Glomerular visceral epithelial cell (primary cell): ENCODE measurements at regions not wholly inside any gene's neighbourhood (a gene's known extent, or its start where the extent isn't known, plus 50 kb on each side); places are given as distances from the start of the nearest gene placed in this dataset.

Source experiments
- DNase-seq: peaks from one replicate; pipeline ENCODE4 v3.0.0-alpha.2; 2016; ENCODE audit errors: extremely low spot score

DNA sequence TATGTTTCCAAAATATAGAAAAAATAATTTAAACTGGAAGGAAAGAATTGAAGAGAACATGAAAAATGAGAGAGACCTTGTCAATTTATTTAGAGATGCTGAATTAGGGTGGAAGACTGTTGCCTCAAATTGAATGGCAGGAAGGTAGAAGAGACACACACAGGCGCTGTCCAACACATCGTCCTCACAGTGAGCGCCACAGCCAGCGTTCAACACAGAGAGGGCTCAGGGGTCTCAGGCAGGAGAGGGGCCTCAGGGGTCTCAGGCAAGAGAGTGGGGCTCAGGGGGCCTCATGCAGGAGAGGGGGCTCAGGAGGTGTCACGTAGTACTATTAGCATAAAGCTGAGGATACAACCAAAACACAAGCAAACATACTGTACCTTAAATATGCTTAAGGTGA, 65.7 kb downstream of the TMEM18 start:
- no peak for DNase-seq

- no peak for DNase-seq
These were observed 66.7 kb downstream of the TMEM18 start for GRCh38 chr2:610491-610890.

- no peak for DNase-seq
These were observed 67.3 kb downstream of the TMEM18 start for GRCh38 chr2:609881-610280.

- DNase-seq = no peak
These were observed 67.8 kb downstream of the TMEM18 start for GRCh38 chr2:609449-609848.

- no peak for DNase-seq
These were observed 68.5 kb downstream of the TMEM18 start for GRCh38 chr2:608711-609110.

- no peak for DNase-seq
These were observed 68.9 kb downstream of the TMEM18 start for GRCh38 chr2:608297-608696.

GRCh38 chr2:607709-608108, 69.5 kb downstream of the TMEM18 start:
- DNase-seq = no peak

DNA sequence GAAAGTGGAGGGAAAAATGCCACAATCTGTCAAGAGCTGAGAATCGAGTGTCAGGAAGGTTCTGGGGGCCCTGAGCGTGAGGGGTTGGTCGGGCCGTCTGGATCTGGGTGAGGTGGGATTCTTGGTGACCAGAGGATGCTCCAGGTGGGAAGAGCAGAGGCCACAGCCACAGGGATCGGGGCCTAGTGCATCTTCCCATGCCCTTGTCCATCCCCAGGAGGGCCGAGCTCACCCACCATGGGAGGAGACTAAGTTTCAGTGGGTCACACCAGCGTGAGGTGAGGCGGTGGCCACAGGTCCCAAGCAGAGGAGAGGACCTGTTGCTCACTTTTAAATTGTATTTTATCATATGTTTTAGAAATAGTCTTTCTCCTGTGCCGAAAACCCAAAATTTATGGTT, 70.0 kb downstream of the TMEM18 start:
- no peak for DNase-seq

DNA sequence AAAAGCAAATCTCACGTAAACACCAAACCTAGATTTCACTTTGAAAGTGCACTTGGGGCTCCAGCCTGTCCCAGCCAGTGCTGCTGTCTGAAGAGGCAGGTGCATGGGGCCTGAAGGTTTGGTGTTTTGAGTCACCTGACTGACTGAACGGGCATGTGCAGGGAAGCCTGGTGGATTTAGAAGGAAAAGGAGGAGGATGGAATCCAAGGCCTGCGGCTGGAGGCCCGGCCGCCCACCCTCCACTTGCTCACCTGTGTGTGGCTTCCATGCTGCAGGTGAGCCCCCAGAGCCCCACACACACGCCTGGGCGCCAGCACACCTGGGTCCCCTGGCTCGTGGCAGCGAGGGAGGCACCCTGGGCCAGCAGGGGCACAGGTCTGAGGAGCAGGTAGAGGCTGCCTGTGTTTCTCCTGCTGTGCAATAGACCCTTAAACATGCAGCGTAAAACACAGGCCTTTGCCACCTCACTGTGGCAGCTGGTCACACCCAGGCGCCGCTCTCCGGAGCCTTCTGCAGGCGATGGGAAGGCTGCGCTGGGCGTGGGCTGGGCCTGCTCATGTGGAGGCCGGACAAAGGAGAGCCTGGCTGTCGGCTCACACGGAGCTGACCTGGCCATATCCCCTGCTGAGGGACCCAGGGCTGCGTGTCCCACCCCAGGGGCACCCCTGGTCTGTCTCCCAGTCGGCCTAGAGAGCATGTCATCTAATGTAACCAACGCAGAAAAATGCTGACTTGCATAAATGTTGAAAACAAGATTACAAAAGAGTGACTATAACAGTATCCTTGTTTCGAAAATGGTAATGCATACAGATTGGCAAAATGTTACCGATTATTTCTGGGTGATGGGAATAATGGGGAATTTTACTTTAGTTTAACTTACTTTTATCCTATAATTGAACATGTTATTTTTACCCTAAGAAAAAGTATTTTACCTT, 71.3 kb downstream of the TMEM18 start:
- DNase-seq = no peak

DNA sequence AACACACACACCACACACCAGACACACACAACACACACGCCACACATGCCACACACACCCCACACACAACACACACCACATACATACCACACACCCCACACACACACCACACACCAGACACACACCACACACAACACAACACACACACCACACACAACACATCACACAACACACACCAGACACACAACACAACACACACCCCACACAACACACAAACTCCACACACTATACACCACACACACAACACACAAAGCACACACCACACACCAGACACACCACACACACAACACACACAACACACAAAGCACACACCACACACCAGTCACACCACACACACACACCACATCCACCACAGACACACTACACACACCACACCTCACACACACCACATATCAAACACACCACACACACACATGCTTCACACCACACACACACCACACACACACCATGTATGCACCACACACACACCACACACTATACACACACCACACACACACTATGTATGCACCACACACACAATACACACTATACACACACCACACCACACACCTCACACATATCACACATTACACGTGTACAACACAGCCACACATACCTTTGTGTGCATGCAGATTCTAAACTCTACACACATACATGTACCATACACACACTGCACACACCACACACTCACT, 72.2 kb downstream of the TMEM18 start:
- DNase-seq = no peak

- DNase-seq = no peak
These were observed 72.8 kb downstream of the TMEM18 start for GRCh38 chr2:604385-604784.

GRCh38 chr2:603869-604268, 73.3 kb downstream of the TMEM18 start:
- no peak for DNase-seq

- DNase-seq = no peak
These were observed 73.8 kb downstream of the TMEM18 start for GRCh38 chr2:603427-603826.

DNA sequence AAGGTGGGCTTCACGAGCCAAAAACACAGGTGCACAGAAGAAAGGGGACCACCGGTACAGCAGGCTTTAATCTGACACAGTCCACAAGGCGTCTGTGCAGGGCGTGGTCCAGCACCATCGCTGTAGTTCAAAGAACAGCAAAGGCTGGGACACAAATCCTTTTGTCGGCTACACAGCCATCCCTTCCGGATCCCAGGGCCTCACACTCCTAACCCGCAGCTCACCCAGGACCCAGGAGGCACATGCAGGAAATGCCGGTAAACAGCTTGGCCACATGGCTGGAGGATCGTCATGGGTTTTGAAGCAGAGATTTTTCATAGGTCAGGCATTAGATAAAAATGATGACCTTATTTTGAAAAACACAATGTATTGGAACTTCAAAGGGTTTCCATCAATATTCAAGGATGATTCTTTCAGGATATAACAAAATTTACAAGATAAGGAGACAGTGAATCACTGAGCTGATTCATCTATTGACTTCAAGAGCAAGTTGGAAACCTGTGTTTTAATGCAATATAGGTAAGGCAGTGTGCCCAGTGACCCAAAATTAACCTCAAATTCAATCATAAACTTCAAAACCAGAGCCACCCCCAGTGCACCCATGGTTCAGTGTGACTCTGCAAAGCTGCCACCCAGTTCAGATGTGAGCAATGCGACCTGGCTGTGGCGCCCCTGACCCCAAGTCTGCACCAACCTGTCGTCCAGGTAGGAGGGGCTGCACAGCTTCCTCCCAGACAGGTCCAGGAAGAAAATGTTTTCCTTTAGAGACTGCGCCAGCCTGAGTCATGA, 74.4 kb downstream of the TMEM18 start:
- DNase-seq = no peak

DNA sequence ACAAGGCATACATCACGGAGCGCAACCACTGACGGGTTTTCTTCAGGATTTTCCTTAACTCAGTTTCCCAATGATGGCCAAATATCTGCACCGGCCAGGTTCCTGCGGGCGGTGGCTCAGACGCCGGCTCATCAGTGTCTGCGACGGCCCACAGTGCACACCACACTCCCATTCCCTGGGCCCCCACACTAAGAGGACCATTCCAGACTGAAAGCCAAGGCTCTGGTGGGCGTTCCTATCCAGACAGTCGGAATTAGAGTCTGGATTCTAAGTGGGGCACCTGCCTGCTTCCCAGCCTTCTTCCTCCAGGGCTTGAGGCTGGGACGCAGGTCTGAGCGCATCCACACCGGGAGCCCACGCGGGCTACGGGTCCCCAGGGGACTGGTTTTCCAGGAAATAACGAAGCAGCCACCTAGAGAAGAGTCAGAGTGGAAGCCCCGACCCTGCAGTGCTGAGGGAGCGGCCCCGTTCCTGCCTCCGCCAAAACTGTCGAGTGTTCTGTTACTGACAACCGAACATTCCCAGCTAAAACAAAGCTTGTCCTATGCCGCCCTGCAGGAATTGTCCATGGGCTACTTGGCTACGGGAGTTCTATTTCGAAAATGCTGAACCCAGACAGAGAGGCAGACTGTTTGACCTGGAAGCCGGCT, 75.3 kb downstream of the TMEM18 start:
- DNase-seq = no peak

DNA sequence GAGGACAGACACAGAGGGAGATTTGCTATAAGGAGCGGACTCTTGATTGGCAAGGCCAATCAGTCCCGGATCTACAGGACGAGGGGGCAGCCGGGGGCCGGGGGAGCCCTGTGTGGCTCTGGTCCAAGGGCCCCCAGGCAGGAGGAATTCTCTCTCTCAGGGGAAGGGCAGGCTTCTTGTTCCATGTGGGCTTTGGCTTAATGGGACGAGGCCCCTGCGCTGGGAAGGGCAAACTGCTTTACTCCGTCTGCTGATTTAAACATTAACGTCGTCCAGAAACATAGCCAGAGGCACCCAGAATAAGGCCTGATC, 75.9 kb downstream of the TMEM18 start:
- DNase-seq = no peak

GRCh38 chr2:600542-601386, 76.4 kb downstream of the TMEM18 start:
- DNase-seq = no peak

- DNase-seq = no peak
These were observed 77.6 kb downstream of the TMEM18 start for GRCh38 chr2:599601-600000.

DNA sequence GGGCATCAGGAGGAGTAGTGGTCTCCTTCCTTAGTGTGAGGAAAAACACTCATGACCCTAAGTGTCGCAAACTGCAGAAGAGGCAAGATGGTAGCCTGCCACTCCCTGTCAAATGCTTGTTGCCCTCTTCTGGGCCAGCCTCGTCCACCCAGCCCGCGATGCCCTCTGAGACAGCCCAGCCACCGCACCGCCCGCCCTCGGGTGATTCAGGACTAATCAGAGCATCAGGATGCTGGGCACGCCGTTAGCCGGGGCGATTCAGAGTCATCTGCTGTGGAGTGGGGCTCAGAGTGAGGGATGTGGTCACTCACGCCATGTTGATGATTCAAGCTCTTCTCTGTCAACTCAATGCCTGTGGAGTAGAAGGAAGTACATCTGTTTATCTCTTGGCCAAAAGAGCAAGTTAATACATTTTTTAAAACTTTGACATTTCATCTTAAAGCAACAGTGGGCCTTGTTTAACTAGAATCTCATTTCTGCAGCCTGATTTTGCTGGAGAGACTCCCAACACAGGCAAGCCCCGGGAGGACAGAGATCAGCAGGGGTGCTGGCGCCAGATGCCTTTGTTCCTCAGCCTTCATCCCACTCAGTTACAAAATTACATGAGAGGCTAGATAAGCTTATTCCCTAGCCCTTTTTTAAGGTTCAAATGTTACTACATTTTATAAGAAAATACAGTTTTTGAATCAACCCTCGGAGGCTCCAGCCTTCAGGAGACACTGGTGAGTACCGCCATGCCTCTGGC, 79.0 kb downstream of the TMEM18 start:
- no peak for DNase-seq

- no peak for DNase-seq
These were observed 81.2 kb downstream of the TMEM18 start for GRCh38 chr2:595831-596592.
